ENCODE measurements at regions not wholly inside any gene's neighbourhood (a gene's known extent, or its start where the extent isn't known, plus 50 kb on each side); places are given as distances from the start of the nearest gene placed in this dataset.

DNA sequence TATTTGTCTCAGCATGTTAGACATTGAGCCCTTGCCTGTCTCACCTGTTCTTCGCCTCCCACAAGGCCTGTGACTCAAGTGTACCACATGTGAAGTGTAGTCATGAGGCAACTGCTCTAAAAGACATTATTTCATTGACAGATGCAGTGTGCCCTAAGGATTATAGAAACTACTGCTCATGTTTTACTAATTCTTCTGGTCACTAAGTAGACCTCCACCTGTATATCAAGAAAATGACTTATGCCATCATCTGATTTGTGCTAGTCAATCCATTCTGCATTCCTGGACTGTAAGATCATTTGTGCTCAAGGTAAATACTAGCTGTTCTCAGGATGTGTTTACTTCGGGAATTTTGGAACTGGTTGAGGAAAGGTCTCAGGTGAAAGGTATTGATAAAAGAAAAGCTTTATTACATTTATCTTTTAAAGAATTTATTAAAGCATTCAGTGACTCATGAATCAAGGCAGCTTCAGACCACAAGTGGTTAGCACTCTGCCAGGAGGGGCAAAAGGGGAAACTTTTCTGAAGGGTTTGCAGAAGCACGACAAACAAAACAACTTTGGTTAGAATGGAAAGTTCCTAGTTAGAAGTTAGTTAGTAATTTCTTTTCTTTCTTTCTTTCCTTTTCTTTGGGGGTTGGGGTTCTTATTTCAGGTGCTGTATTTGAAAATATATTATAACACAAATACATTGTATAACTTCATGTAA lies 465.3 kb upstream of the CBLB start:
- H3K36me3 Mint-ChIP-seq, result peaks cover 24% of the 10 kb centered on the region
- peak; percentile 81 for DNase-seq
- H3K4me3 Mint-ChIP-seq, result peak overlapping the region; percentile 75
- no peaks in the 10 kb centered on the region for H3K9me3 Mint-ChIP-seq (ENCODE audit: low read depth)
- peak; percentile 59 for ATAC-seq
- peaks cover 77% of the 10 kb centered on the region for H3K4me1 Mint-ChIP-seq
- peak overlapping the region; percentile 90 for H3K27ac Mint-ChIP-seq
- H3K27me3 Mint-ChIP-seq, result no peaks in the 10 kb centered on the region
- CTCF ChIA-PET, result interaction anchor here (1.3 kb wide), 1 partner anchor 161 kb away, joined by 3 read pairs; no protein-coding TSS in a partner anchor

DNA sequence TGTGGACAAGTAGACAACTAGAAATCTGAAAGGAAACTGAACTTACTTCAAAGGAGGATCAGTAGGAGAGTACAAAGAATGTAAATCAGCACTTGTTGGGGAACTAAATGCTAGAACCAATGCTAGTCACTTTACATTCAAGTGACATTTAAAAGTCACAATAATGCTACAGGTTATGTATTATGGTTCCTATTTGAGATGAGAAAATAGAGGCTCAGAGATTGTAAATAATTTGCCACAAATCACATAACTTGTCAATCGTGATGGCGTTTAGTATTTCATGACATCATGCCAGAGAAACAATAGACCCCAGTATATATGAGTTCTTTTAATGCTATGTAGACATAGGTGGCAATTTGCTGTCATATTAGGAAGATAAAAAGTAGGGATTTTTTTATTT lies 467.8 kb upstream of the CBLB start:
- H3K27me3 Mint-ChIP-seq, result no peaks in the 10 kb centered on the region
- H3K4me3 Mint-ChIP-seq, result no peak overlapping the region
- peaks cover 75% of the 10 kb centered on the region for H3K4me1 Mint-ChIP-seq
- H3K27ac Mint-ChIP-seq, result peak overlapping the region; percentile 69
- H3K36me3 Mint-ChIP-seq, result peaks cover 19% of the 10 kb centered on the region
- DNase-seq (no peak), ATAC-seq (no peak)
- H3K9me3 Mint-ChIP-seq (ENCODE audit: low read depth), result no peaks in the 10 kb centered on the region
- CTCF ChIA-PET, result no interaction called here

- DNase-seq, result no peak
- no peaks in the 10 kb centered on the region for H3K27me3 Mint-ChIP-seq
- peaks cover 70% of the 10 kb centered on the region for H3K4me1 Mint-ChIP-seq
- peaks cover 18% of the 10 kb centered on the region for H3K36me3 Mint-ChIP-seq
- H3K4me3 Mint-ChIP-seq, result no peak overlapping the region
- peak overlapping the region; percentile 69 for H3K27ac Mint-ChIP-seq
- no peak for ATAC-seq
- CTCF ChIA-PET, result no interaction called here
- no peaks in the 10 kb centered on the region for H3K9me3 Mint-ChIP-seq (ENCODE audit: low read depth)
These were observed 468.3 kb upstream of the CBLB start for GRCh38 chr3:106337116-106337515.

DNA sequence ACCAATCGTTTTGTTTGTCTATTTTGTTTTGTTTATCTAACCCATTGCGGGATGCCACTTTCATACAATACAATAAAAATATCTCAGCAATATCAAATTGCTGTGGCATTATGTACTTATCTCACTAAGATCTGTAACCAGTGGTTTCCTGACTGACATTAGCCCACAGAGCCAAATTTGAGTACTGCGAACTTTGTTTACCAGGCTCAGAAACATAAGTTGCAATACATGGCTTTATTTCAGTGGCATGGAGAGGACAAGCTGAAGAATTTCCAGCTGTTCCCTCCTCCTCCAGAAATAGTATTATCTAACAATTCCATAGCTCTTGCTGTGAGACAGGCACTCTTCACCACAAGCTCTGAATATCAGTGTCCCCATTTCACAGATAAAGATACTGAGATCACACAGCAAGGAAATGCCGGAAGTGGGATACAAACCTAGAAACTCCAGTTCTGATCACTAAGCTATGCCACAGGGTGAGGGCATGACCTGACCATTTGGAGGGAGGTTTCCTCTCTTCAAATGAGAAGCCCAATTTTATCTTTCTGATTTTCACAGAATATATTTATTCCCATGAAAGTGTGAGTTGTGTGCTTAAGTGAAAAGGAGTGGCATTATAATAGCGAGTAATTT lies 469.9 kb upstream of the CBLB start:
- H3K4me1 Mint-ChIP-seq, result peaks cover 55% of the 10 kb centered on the region
- peaks cover 18% of the 10 kb centered on the region for H3K36me3 Mint-ChIP-seq
- H3K27me3 Mint-ChIP-seq, result no peaks in the 10 kb centered on the region
- peak; percentile 46 for DNase-seq
- CTCF ChIA-PET, result interaction anchor here (1.0 to 1.2 kb wide), 2 partner anchors 9 to 12 kb away, joined by 3 to 4 read pairs; no protein-coding TSS in a partner anchor
- no peaks in the 10 kb centered on the region for H3K9me3 Mint-ChIP-seq (ENCODE audit: low read depth)
- H3K4me3 Mint-ChIP-seq, result peak overlapping the region; percentile 50
- peak; percentile 48 for ATAC-seq
- peak overlapping the region; percentile 78 for H3K27ac Mint-ChIP-seq

- Mint-ChIP-seq H3K27ac (peak overlapping the region; percentile 59), H3K36me3 (peaks cover 18% of the 10 kb centered on the region), H3K4me1 (peaks cover 50% of the 10 kb centered on the region), H3K27me3 (no peaks in the 10 kb centered on the region), H3K9me3 (ENCODE audit: low read depth) (no peaks in the 10 kb centered on the region), H3K4me3 (no peak overlapping the region)
- CTCF ChIA-PET, result no interaction called here
- no peak for ATAC-seq
- DNase-seq, result no peak
These were observed 470.7 kb upstream of the CBLB start for GRCh38 chr3:106339551-106339950.

GRCh38 chr3:106341087-106341486 lies 472.3 kb upstream of the CBLB start:
- Mint-ChIP-seq H3K27me3 (no peaks in the 10 kb centered on the region), H3K36me3 (peaks cover 17% of the 10 kb centered on the region)
- ATAC-seq, result no peak

DNA sequence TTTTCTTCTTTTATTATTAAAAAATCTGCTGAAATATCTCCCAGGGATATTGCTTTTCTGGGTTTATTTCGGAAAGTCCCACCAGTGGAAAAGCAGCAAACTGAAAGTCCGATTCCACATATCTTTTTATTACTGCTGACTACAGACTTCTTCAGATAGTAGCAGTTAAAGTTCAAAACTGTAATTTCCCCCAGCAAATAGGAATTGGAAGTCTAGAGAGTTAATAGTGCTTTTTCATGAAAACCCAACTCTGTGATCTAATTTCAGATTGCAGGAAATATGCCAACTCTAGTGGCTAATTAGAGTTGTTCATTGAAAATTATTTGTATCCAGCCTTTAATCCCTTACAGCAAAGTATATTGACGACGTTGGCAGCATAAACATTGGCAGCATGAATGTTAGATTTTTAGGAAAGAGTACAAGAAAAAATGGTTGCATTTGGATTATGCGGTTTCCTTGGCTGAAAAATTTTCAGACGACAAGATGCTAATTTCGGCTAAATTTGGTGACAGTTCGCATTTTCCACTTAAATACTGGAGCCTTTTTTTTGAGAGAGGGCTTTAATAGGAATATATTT lies 472.9 kb upstream of the CBLB start:
- CTCF ChIA-PET, result no interaction called here
- Mint-ChIP-seq H3K4me3 (no peak overlapping the region), H3K27ac (no peak overlapping the region), H3K9me3 (ENCODE audit: low read depth) (no peaks in the 10 kb centered on the region), H3K4me1 (peaks cover 28% of the 10 kb centered on the region), H3K27me3 (no peaks in the 10 kb centered on the region), H3K36me3 (peaks cover 13% of the 10 kb centered on the region)
- ATAC-seq (no peak), DNase-seq (no peak)

More at GRCh38 chr3:106341087-106341486, 472.3 kb upstream of the CBLB start:
- Mint-ChIP-seq H3K27ac (no peak overlapping the region), H3K4me1 (peaks cover 34% of the 10 kb centered on the region), H3K9me3 (ENCODE audit: low read depth) (no peaks in the 10 kb centered on the region), H3K4me3 (no peak overlapping the region)
- no peak for DNase-seq
- CTCF ChIA-PET, result no interaction called here

DNA sequence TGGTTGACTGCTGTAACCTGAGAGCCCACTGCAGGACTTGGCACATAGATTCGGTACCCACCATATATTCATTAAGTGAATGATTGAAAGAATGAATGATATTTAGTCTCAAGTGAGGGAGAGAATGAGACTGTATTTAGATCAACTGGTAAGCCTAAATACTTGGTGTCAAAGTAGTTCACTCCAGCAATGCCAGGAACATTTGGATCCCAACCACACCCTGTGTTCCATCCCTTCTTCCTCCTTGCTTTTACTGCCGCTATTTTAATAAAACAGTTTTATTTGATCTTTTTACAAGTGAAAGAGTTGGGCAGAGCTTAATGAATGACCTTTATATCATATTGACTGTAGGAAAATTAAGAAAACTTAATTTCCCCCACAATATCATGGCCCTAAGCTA lies 473.6 kb upstream of the CBLB start:
- ATAC-seq, result no peak
- CTCF ChIA-PET, result no interaction called here

DNA sequence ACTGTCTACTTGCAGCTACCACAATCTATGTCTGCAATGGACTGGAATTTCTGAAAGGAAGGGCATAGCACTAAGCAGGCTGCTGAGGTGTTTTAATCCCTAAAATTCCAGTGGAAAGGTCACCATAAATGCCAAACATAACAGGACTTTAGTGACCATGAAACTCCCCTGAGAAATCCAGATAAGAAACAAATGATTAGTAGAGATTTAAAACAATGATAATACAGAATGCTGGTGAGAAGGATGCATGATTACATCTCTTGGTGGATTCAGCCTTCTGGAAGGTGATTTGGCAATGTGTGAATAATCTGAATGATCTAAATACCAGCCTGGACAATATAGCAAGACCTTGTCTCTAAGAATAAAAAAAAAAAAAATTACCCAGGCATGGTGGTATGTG lies 475.0 kb upstream of the CBLB start:
- peaks cover 4% of the 10 kb centered on the region for H3K36me3 Mint-ChIP-seq
- H3K27ac Mint-ChIP-seq, result no peak overlapping the region
- CTCF ChIA-PET, result no interaction called here
- DNase-seq (no peak), ATAC-seq (no peak)
- no peaks in the 10 kb centered on the region for H3K9me3 Mint-ChIP-seq (ENCODE audit: low read depth)
- no peaks in the 10 kb centered on the region for H3K27me3 Mint-ChIP-seq
- no peak overlapping the region for H3K4me3 Mint-ChIP-seq
- peaks cover 10% of the 10 kb centered on the region for H3K4me1 Mint-ChIP-seq

More for the DNA sequence above, 473.6 kb upstream of the CBLB start:
- H3K4me3 Mint-ChIP-seq, result no peak overlapping the region
- H3K4me1 Mint-ChIP-seq, result peaks cover 22% of the 10 kb centered on the region
- H3K36me3 Mint-ChIP-seq, result peaks cover 9% of the 10 kb centered on the region
- H3K9me3 Mint-ChIP-seq (ENCODE audit: low read depth), result no peaks in the 10 kb centered on the region
- no peak overlapping the region for H3K27ac Mint-ChIP-seq
- H3K27me3 Mint-ChIP-seq, result no peaks in the 10 kb centered on the region
- DNase-seq, result no peak

GRCh38 chr3:106345353-106346027 lies 476.7 kb upstream of the CBLB start:
- H3K4me3 Mint-ChIP-seq, result no peak overlapping the region
- ATAC-seq (no peak), DNase-seq (no peak)
- no peaks in the 10 kb centered on the region for H3K9me3 Mint-ChIP-seq (ENCODE audit: low read depth)
- H3K27ac Mint-ChIP-seq, result no peak overlapping the region
- no peaks in the 10 kb centered on the region for H3K27me3 Mint-ChIP-seq
- no peaks in the 10 kb centered on the region for H3K36me3 Mint-ChIP-seq
- CTCF ChIA-PET, result no interaction called here
- H3K4me1 Mint-ChIP-seq, result peaks cover 10% of the 10 kb centered on the region

GRCh38 chr3:106347350-106347749 lies 478.5 kb upstream of the CBLB start:
- no peak for ATAC-seq
- peaks cover 4% of the 10 kb centered on the region for H3K9me3 Mint-ChIP-seq (ENCODE audit: low read depth)
- H3K36me3 Mint-ChIP-seq, result peaks cover 5% of the 10 kb centered on the region
- no peaks in the 10 kb centered on the region for H3K27me3 Mint-ChIP-seq
- CTCF ChIA-PET, result no interaction called here
- DNase-seq, result no peak
- H3K4me3 Mint-ChIP-seq, result no peak overlapping the region
- H3K4me1 Mint-ChIP-seq, result peaks cover 10% of the 10 kb centered on the region
- no peak overlapping the region for H3K27ac Mint-ChIP-seq

DNA sequence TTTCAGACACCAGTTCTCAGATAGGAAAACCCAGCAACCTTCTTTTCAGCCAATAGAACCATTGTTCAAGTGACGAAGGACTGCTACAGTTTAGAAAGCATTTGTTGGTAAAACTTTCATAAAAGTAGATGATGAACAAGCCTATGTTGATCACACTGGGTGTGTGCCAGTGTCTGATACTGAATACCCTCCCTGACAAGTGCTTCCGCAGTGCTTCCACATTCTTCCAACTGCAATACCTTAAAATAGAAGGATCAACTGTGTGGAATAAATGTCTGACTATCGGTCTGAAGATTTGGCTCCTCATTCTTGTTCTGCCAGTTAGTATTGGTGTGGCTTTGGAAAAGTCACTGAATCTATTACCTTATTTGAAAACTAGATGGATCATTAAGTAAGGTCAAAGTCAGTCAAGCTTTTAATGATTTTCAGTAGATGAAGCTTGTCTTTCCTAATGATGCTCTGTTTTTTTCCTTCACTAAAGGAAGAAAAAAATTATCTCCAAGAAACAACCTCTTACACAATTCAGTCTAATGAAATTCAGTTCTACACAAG lies 479.4 kb upstream of the CBLB start:
- Mint-ChIP-seq H3K9me3 (ENCODE audit: low read depth) (peaks cover 4% of the 10 kb centered on the region), H3K4me1 (peaks cover 10% of the 10 kb centered on the region), H3K27ac (no peak overlapping the region), H3K27me3 (no peaks in the 10 kb centered on the region), H3K4me3 (no peak overlapping the region), H3K36me3 (peaks cover 9% of the 10 kb centered on the region)
- DNase-seq, result no peak
- no peak for ATAC-seq
- CTCF ChIA-PET, result no interaction called here

GRCh38 chr3:106349191-106349881 lies 480.5 kb upstream of the CBLB start:
- no peak for ATAC-seq
- Mint-ChIP-seq H3K36me3 (peaks cover 16% of the 10 kb centered on the region), H3K9me3 (ENCODE audit: low read depth) (peaks cover 4% of the 10 kb centered on the region), H3K27ac (peak overlapping the region; percentile 13), H3K4me1 (peaks cover 10% of the 10 kb centered on the region), H3K4me3 (no peak overlapping the region), H3K27me3 (no peaks in the 10 kb centered on the region)
- no peak for DNase-seq
- CTCF ChIA-PET, result no interaction called here

Data from activated CD8-positive, alpha-beta memory T cell treated with anti-CD3 and anti-CD28 coated beads, Interleukin-2, amount 10 ng/mL, durations not matched to agents 7 days and 5 days (primary cell).